ENCODE measurements at regions not wholly inside any gene's neighbourhood (a gene's known extent, or its start where the extent isn't known, plus 50 kb on each side); places are given as distances from the start of the nearest gene placed in this dataset.

- no peak overlapping the region for H2AFZ ChIP-seq (ENCODE audit: low read depth, low read length)
- no peak overlapping the region for H3K4me3 ChIP-seq (ENCODE audit: low read length)
These were observed 203.0 kb downstream of the STK31 start for GRCh38 chr7:23913016-23913415.

GRCh38 chr7:23915236-23915635 lies 205.2 kb downstream of the STK31 start:
- H3K4me1 ChIP-seq (ENCODE audit: low read length) = no peaks in the 10 kb centered on the region
- no peak overlapping the region for H3K27ac ChIP-seq (ENCODE audit: low read length)
- H2AFZ ChIP-seq (ENCODE audit: low read depth, low read length) = no peak overlapping the region
- no peak for TF ChIP-seq EZH2phosphoT487 (IDR thresholded peaks at IDR 0.05; ENCODE audit: low read depth)
- no peak for TF ChIP-seq CTCF (IDR thresholded peaks at IDR 0.05; ENCODE audit: low read depth, low read length)
- no peak overlapping the region for H3K4me3 ChIP-seq (ENCODE audit: low read length)
- no peaks in the 10 kb centered on the region for H4K20me1 ChIP-seq (ENCODE audit: insufficient read depth, low read length)
- no peak overlapping the region for H3K9ac ChIP-seq (ENCODE audit: low read length)
- H3K79me2 ChIP-seq (ENCODE audit: low read length) = no peaks in the 10 kb centered on the region
- H3K27me3 ChIP-seq (ENCODE audit: low read depth, low read length) = no peaks in the 10 kb centered on the region
- no peaks in the 10 kb centered on the region for H3K36me3 ChIP-seq (replicated peaks; ENCODE audit: low read depth, low read length)
- no peak overlapping the region for H3K4me2 ChIP-seq (ENCODE audit: low read length)
- no peaks in the 10 kb centered on the region for H3K9me3 ChIP-seq (ENCODE audit: insufficient read depth, low read length)

More at GRCh38 chr7:23913016-23913415, 203.0 kb downstream of the STK31 start:
- no peaks in the 10 kb centered on the region for H3K36me3 ChIP-seq (replicated peaks; ENCODE audit: low read depth, low read length)
- H3K4me2 ChIP-seq (ENCODE audit: low read length) = no peak overlapping the region
- no peaks in the 10 kb centered on the region for H3K27me3 ChIP-seq (ENCODE audit: low read depth, low read length)
- TF ChIP-seq EZH2phosphoT487 (IDR thresholded peaks at IDR 0.05; ENCODE audit: low read depth) (no peak), CTCF (IDR thresholded peaks at IDR 0.05; ENCODE audit: low read depth, low read length) (no peak)
- H3K9me3 ChIP-seq (ENCODE audit: insufficient read depth, low read length) = no peaks in the 10 kb centered on the region
- H4K20me1 ChIP-seq (ENCODE audit: insufficient read depth, low read length) = no peaks in the 10 kb centered on the region
- H3K79me2 ChIP-seq (ENCODE audit: low read length) = no peaks in the 10 kb centered on the region
- no peak overlapping the region for H3K9ac ChIP-seq (ENCODE audit: low read length)
- H3K27ac ChIP-seq (ENCODE audit: low read length) = no peak overlapping the region
- no peaks in the 10 kb centered on the region for H3K4me1 ChIP-seq (ENCODE audit: low read length)

GRCh38 chr7:23918286-23918685 lies 208.3 kb downstream of the STK31 start:
- H4K20me1 ChIP-seq (ENCODE audit: insufficient read depth, low read length) = no peaks in the 10 kb centered on the region
- no peaks in the 10 kb centered on the region for H3K36me3 ChIP-seq (replicated peaks; ENCODE audit: low read depth, low read length)
- H3K9ac ChIP-seq (ENCODE audit: low read length) = no peak overlapping the region
- no peaks in the 10 kb centered on the region for H3K4me1 ChIP-seq (ENCODE audit: low read length)
- H3K4me3 ChIP-seq (ENCODE audit: low read length) = no peak overlapping the region
- no peaks in the 10 kb centered on the region for H3K9me3 ChIP-seq (ENCODE audit: insufficient read depth, low read length)
- H3K79me2 ChIP-seq (ENCODE audit: low read length) = no peaks in the 10 kb centered on the region
- no peak overlapping the region for H3K4me2 ChIP-seq (ENCODE audit: low read length)
- H3K27me3 ChIP-seq (ENCODE audit: low read depth, low read length) = no peaks in the 10 kb centered on the region
- no peak overlapping the region for H3K27ac ChIP-seq (ENCODE audit: low read length)
- TF ChIP-seq CTCF (IDR thresholded peaks at IDR 0.05; ENCODE audit: low read depth, low read length) = no peak
- TF ChIP-seq EZH2phosphoT487 (IDR thresholded peaks at IDR 0.05; ENCODE audit: low read depth) = no peak
- no peak overlapping the region for H2AFZ ChIP-seq (ENCODE audit: low read depth, low read length)

GRCh38 chr7:23918856-23919255 lies 208.8 kb downstream of the STK31 start:
- Histone ChIP-seq H2AFZ (ENCODE audit: low read depth, low read length) (no peak overlapping the region), H3K36me3 (replicated peaks; ENCODE audit: low read depth, low read length) (no peaks in the 10 kb centered on the region), H3K4me2 (ENCODE audit: low read length) (no peak overlapping the region), H3K4me1 (ENCODE audit: low read length) (no peaks in the 10 kb centered on the region), H3K4me3 (ENCODE audit: low read length) (no peak overlapping the region), H3K9ac (ENCODE audit: low read length) (no peak overlapping the region), H3K27ac (ENCODE audit: low read length) (no peak overlapping the region), H3K9me3 (ENCODE audit: insufficient read depth, low read length) (no peaks in the 10 kb centered on the region), H4K20me1 (ENCODE audit: insufficient read depth, low read length) (no peaks in the 10 kb centered on the region), H3K79me2 (ENCODE audit: low read length) (no peaks in the 10 kb centered on the region), H3K27me3 (ENCODE audit: low read depth, low read length) (no peaks in the 10 kb centered on the region)
- TF ChIP-seq EZH2phosphoT487 (IDR thresholded peaks at IDR 0.05; ENCODE audit: low read depth) (no peak), CTCF (IDR thresholded peaks at IDR 0.05; ENCODE audit: low read depth, low read length) (no peak)
